Peyer's patch (tissue), 4 donors: ENCODE measurements at regions not wholly inside any gene's neighbourhood (a gene's known extent, or its start where the extent isn't known, plus 50 kb on each side); places are given as distances from the start of the nearest gene placed in this dataset.

ENCODE experiments used
- POLR2A ChIP-seq, 2 donors: fragments of 450-650 bp; IDR thresholded peaks; one replicate each; pipeline ENCODE4 v1.5.1; 2017; ENCODE audit warnings: antibody characterized with exemption in 2 of 2, mild to moderate bottlenecking in 2 of 2, moderate library complexity in 2 of 2
- TF ChIP-seq, protein P1 (sequence below), 6 experiments: fragments of 450-650 bp in 4 of 6; fragments of 200-600 bp in 2 of 6; sonication (generic) in 1 of 6; IDR thresholded peaks; one replicate each; pipeline ENCODE4 v1.5.1; 2017 to 2019; ENCODE audit warnings: antibody characterized with exemption in 6 of 6, mild to moderate bottlenecking in 3 of 6, moderate library complexity in 1 of 6

DNA sequence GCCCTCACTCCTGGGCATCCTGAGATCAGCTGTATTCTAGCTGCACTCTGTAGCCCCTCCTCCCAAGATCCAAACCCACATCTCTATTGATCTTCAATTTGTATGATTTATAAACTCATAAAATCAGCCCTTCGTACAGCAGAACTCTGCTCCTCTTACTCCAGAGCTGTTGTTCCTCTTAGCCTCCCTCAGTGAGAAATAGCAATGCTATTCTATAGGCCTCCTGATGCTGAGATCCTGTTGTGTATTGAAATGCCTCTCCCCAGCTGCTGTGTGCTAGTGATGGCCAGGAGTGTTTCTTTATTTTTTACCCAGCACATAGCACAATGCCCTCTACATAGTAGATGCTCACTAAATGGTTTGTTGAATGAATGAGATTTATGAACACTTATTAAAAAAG lies 320.5 kb upstream of the ADCY2 start:
- no peak for TF ChIP-seq POLR2A (IDR thresholded peaks at IDR 0.05)
- TF ChIP-seq, protein P1, sequence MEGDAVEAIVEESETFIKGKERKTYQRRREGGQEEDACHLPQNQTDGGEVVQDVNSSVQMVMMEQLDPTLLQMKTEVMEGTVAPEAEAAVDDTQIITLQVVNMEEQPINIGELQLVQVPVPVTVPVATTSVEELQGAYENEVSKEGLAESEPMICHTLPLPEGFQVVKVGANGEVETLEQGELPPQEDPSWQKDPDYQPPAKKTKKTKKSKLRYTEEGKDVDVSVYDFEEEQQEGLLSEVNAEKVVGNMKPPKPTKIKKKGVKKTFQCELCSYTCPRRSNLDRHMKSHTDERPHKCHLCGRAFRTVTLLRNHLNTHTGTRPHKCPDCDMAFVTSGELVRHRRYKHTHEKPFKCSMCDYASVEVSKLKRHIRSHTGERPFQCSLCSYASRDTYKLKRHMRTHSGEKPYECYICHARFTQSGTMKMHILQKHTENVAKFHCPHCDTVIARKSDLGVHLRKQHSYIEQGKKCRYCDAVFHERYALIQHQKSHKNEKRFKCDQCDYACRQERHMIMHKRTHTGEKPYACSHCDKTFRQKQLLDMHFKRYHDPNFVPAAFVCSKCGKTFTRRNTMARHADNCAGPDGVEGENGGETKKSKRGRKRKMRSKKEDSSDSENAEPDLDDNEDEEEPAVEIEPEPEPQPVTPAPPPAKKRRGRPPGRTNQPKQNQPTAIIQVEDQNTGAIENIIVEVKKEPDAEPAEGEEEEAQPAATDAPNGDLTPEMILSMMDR (IDR thresholded peaks at IDR 0.05) = no peak
